Lung (tissue), 11 donors: ENCODE measurements at regions not wholly inside any gene's neighbourhood (a gene's known extent, or its start where the extent isn't known, plus 50 kb on each side); places are given as distances from the start of the nearest gene placed in this dataset.

Source experiments
- ATAC-seq: fragments of 200-7000 bp; cut with Tn5 transposase; one replicate; pipeline ENCODE4 v1.9.1; 2020; ENCODE audit warnings: moderate number of reproducible peaks; ENCODE audit not compliant: insufficient read depth, low FRiP score
- DNase-seq, 3 donors: peaks; one replicate each; pipeline ENCODE4 v3.0.0-alpha.2; 2013 to 2017
- H3K27ac ChIP-seq, 2 donors: one replicate each; pipeline ENCODE4 v1.5.1; 2013; ENCODE audit warnings: mild to moderate bottlenecking in 2 of 2, moderate library complexity in 2 of 2, control low read depth in 1 of 2, inconsistent platforms in 1 of 2, low read depth in 1 of 2, low read length in 1 of 2
- H3K27me3 ChIP-seq, 3 donors: one replicate each; pipeline ENCODE4 v1.5.1; 2013; ENCODE audit warnings: low read length in 2 of 3; ENCODE audit not compliant: control insufficient read depth in 3 of 3, insufficient read depth in 3 of 3
- H3K36me3 ChIP-seq, 4 donors: one replicate each; pipeline ENCODE4 v1.5.1; 2013; ENCODE audit warnings: low read length in 4 of 4, mild to moderate bottlenecking in 1 of 4, moderate library complexity in 1 of 4; ENCODE audit not compliant: control insufficient read depth in 4 of 4, insufficient read depth in 4 of 4
- H3K4me1 ChIP-seq, 5 donors: one replicate each; pipeline ENCODE4 v1.5.1; 2013; ENCODE audit warnings: low read length in 5 of 5, mild to moderate bottlenecking in 2 of 5, moderate library complexity in 1 of 5; ENCODE audit not compliant: control insufficient read depth in 5 of 5, insufficient read depth in 5 of 5
- H3K4me3 ChIP-seq: one replicate; pipeline ENCODE4 v1.5.1; 2013; ENCODE audit warnings: mild to moderate bottlenecking, control low read depth, moderate library complexity
- H3K9ac ChIP-seq, 2 donors: one replicate each; pipeline ENCODE4 v1.5.1; 2013; ENCODE audit warnings: low read length in 2 of 2, control low read depth in 1 of 2; ENCODE audit not compliant: insufficient read depth in 1 of 2
- H3K9me3 ChIP-seq, 4 donors: one replicate each; pipeline ENCODE4 v1.5.1; 2013; ENCODE audit warnings: low read length in 3 of 4, mild to moderate bottlenecking in 1 of 4, moderate library complexity in 1 of 4; ENCODE audit not compliant: control insufficient read depth in 4 of 4, insufficient read depth in 3 of 4
- CTCF ChIP-seq: IDR thresholded peaks from 2 replicates; pipeline ENCODE4 v1.5.1; 2012; ENCODE audit warnings: mild to moderate bottlenecking; ENCODE audit errors: control extremely low read depth, extremely low read depth
- WGBS, 2 donors: extraction: QIAGEN DNeasy Blood & Tissue Kit; methylation state at CpG; one replicate each; pipeline ENCODE4 v1.1.7; 2013; 5-methylcytosine and 5-hydroxymethylcytosine counted together
- donor health status: control.
- donor health status: control.
- donor health status: Bipolar disorder and iron deficiency.
- donor health status: healthy.
- donor health status: DM: yes; HTN: yes; CAD: no.

GRCh38 chr5:161022151-161022550 lies 170.1 kb upstream of the ATP10B start:
- H3K27ac ChIP-seq = no peak overlapping the region
- DNase-seq (no peak), ATAC-seq (no peak)
- 64 to 84% methylated on average over 2 of the region's 2 CpGs for WGBS, 2 donors
- H3K4me3 ChIP-seq = no peak overlapping the region
- H3K4me1 ChIP-seq = peaks cover 0 to 3% (median 0%) of the 10 kb centered on the region in 5 donors
- no peak overlapping the region for H3K9ac ChIP-seq
- H3K27me3 ChIP-seq = no peaks in the 10 kb centered on the region
- no peaks in the 10 kb centered on the region for H3K9me3 ChIP-seq
- H3K36me3 ChIP-seq = no peaks in the 10 kb centered on the region
- no peak for TF ChIP-seq CTCF

- no peak for DNase-seq
These were observed 157.8 kb upstream of the ATP10B start for GRCh38 chr5:161009817-161010216.

GRCh38 chr5:161009194-161009593 lies 157.2 kb upstream of the ATP10B start:
- no peak for ATAC-seq
- Histone ChIP-seq H3K27me3 (peaks cover 0 to 3% (median 0%) of the 10 kb centered on the region in 3 donors), H3K36me3 (no peaks in the 10 kb centered on the region), H3K9me3 (peaks cover 0 to 7% (median 5%) of the 10 kb centered on the region in 4 donors), H3K27ac (no peak overlapping the region), H3K4me3 (no peak overlapping the region), H3K9ac (no peak overlapping the region), H3K4me1 (no peaks in the 10 kb centered on the region)
- DNase-seq = no peak
- 48 to 55% methylated on average over 2 of the region's 2 CpGs for WGBS, 2 donors
- TF ChIP-seq CTCF = no peak

More at GRCh38 chr5:161009817-161010216, 157.8 kb upstream of the ATP10B start:
- ATAC-seq = no peak
- Histone ChIP-seq H3K9me3 (peaks cover 0 to 6% (median 2%) of the 10 kb centered on the region in 4 donors), H3K4me3 (no peak overlapping the region), H3K9ac (no peak overlapping the region), H3K27me3 (peaks cover 0 to 3% (median 0%) of the 10 kb centered on the region in 3 donors), H3K36me3 (no peaks in the 10 kb centered on the region), H3K27ac (no peak overlapping the region), H3K4me1 (no peaks in the 10 kb centered on the region)
- WGBS, 2 donors = 72 to 80% methylated on average over 1 of the region's 1 CpG
- no peak for TF ChIP-seq CTCF

GRCh38 chr5:161007879-161008278 lies 155.9 kb upstream of the ATP10B start:
- ATAC-seq (no peak), DNase-seq (no peak)
- 81 to 86% methylated on average over 2 of the region's 2 CpGs for WGBS, 2 donors
- peaks cover 0 to 7% (median 5%) of the 10 kb centered on the region in 4 donors for H3K9me3 ChIP-seq
- no peak overlapping the region for H3K9ac ChIP-seq
- peaks cover 0 to 3% (median 0%) of the 10 kb centered on the region in 3 donors for H3K27me3 ChIP-seq
- H3K4me3 ChIP-seq = no peak overlapping the region
- H3K27ac ChIP-seq = no peak overlapping the region
- no peak for TF ChIP-seq CTCF
- H3K36me3 ChIP-seq = no peaks in the 10 kb centered on the region
- H3K4me1 ChIP-seq = no peaks in the 10 kb centered on the region
